ENCODE measurements at regions not wholly inside any gene's neighbourhood (a gene's known extent, or its start where the extent isn't known, plus 50 kb on each side); places are given as distances from the start of the nearest gene placed in this dataset.

- no peak for DNase-seq (ENCODE audit: extremely low read depth, insufficient read length)
Observed at GRCh38 chr15:97528238-97528637, 432.3 kb upstream of the ARRDC4 start.

DNA sequence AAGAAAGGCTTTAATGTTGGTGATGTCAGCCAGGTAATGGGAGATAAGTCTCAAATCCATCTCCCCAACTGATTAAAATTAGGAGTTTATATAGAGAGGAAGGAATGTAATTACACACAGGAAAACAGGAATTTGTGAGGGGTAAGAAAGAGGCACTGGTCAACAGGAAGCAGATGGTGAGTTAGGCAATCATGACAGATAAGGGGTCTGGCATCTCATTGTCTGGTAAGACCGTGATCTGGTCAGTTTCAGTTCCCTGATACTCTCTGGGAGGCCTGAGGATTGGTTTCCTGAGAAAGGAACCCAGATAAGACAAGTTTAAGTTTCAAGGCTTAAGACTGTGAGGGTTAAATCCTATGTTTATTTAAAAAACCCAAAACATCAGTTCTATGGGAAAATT, 414.7 kb upstream of the ARRDC4 start:
- no peak for DNase-seq (ENCODE audit: extremely low read depth, insufficient read length)
- H3K27me3 ChIP-seq (replicated peaks; ENCODE audit: control insufficient read depth, insufficient read depth, low read length): no peaks in the 10 kb centered on the region
- TF ChIP-seq, protein P1, sequence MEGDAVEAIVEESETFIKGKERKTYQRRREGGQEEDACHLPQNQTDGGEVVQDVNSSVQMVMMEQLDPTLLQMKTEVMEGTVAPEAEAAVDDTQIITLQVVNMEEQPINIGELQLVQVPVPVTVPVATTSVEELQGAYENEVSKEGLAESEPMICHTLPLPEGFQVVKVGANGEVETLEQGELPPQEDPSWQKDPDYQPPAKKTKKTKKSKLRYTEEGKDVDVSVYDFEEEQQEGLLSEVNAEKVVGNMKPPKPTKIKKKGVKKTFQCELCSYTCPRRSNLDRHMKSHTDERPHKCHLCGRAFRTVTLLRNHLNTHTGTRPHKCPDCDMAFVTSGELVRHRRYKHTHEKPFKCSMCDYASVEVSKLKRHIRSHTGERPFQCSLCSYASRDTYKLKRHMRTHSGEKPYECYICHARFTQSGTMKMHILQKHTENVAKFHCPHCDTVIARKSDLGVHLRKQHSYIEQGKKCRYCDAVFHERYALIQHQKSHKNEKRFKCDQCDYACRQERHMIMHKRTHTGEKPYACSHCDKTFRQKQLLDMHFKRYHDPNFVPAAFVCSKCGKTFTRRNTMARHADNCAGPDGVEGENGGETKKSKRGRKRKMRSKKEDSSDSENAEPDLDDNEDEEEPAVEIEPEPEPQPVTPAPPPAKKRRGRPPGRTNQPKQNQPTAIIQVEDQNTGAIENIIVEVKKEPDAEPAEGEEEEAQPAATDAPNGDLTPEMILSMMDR (IDR thresholded peaks at IDR 0.05; ENCODE audit: insufficient read depth, low read length, poor library complexity, severe bottlenecking): no peak
- no peak overlapping the region for H3K4me3 ChIP-seq (replicated peaks; ENCODE audit: low read depth, low read length)
- H3K36me3 ChIP-seq (ENCODE audit: control insufficient read depth, insufficient read depth, low read length): no peaks in the 10 kb centered on the region

More at GRCh38 chr15:97528238-97528637, 432.3 kb upstream of the ARRDC4 start:
- H3K27me3 ChIP-seq (replicated peaks; ENCODE audit: control insufficient read depth, insufficient read depth, low read length): no peaks in the 10 kb centered on the region
- H3K4me3 ChIP-seq (replicated peaks; ENCODE audit: low read depth, low read length): no peak overlapping the region
- no peaks in the 10 kb centered on the region for H3K36me3 ChIP-seq (ENCODE audit: control insufficient read depth, insufficient read depth, low read length)
- TF ChIP-seq, protein P1 (IDR thresholded peaks at IDR 0.05; ENCODE audit: insufficient read depth, low read length, poor library complexity, severe bottlenecking): no peak

DNA sequence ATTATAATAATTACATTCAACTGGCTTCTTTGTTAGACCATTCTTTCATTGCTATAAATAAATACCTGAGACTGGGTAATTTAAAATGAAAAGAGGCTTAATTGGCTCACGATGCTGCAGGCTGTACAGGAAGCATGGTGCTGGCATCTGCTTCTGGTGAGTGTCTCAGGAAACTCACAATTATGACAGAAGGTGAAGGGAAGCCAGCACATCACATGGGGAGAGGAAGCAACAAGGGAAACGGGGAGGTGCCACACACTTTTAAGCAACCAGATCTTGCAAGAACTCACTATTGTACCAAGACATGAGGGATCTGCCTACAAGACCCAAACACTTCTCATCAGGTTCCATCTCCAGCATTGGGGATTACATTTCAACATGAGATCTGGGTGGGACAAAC, 413.1 kb upstream of the ARRDC4 start:
- Histone ChIP-seq H3K27me3 (replicated peaks; ENCODE audit: control insufficient read depth, insufficient read depth, low read length) (no peaks in the 10 kb centered on the region), H3K36me3 (ENCODE audit: control insufficient read depth, insufficient read depth, low read length) (no peaks in the 10 kb centered on the region), H3K4me3 (replicated peaks; ENCODE audit: low read depth, low read length) (no peak overlapping the region)
- no peak for DNase-seq (ENCODE audit: extremely low read depth, insufficient read length)
- TF ChIP-seq, protein P1 (IDR thresholded peaks at IDR 0.05; ENCODE audit: insufficient read depth, low read length, poor library complexity, severe bottlenecking): no peak

DNA sequence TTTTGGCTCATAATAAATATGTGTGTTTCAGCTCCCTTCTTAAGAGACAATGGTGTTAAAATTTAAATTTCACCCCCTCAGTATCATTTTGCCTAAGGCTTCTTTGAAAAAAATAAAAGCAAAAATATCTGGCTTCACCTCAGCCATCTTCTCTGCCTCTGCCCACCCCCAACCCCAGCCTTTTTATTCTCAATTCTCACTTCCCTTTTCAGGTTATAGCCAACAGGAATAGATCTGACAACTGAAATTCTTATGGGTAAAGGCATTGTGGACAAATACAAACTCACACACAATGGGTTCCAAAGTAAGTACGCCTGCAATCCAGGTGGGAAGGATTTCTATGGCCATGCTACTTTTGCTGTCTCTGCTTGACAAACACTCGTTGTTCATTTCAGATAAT, 399.0 kb upstream of the ARRDC4 start:
- Histone ChIP-seq H3K36me3 (ENCODE audit: control insufficient read depth, insufficient read depth, low read length) (no peaks in the 10 kb centered on the region), H3K4me3 (replicated peaks; ENCODE audit: low read depth, low read length) (no peak overlapping the region), H3K27me3 (replicated peaks; ENCODE audit: control insufficient read depth, insufficient read depth, low read length) (no peaks in the 10 kb centered on the region)
- TF ChIP-seq, protein P1 (IDR thresholded peaks at IDR 0.05; ENCODE audit: insufficient read depth, low read length, poor library complexity, severe bottlenecking): no peak
- DNase-seq (ENCODE audit: extremely low read depth, insufficient read length): no peak

DNA sequence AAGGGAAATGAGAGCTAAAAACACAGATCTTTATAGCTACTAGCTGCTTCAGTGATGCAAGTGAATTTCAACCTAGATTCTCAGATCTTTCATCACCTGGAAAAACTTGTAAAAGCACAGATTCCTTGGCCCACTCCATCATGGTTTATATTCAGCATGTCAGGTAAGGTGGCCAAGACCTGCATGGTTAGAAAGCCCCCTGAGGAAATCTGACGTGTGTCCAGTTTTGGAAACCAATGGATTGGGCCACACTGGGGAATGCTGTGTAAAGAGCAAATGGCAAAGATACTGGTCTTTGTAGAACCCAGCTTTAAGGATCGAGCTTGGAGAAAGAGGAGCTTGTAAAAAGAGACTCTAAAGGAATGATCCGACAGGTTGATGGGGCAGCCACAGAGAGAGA, 397.0 kb upstream of the ARRDC4 start:
- no peaks in the 10 kb centered on the region for H3K36me3 ChIP-seq (ENCODE audit: control insufficient read depth, insufficient read depth, low read length)
- H3K27me3 ChIP-seq (replicated peaks; ENCODE audit: control insufficient read depth, insufficient read depth, low read length): no peaks in the 10 kb centered on the region
- no peak overlapping the region for H3K4me3 ChIP-seq (replicated peaks; ENCODE audit: low read depth, low read length)
- no peak for DNase-seq (ENCODE audit: extremely low read depth, insufficient read length)
- TF ChIP-seq, protein P1 (IDR thresholded peaks at IDR 0.05; ENCODE audit: insufficient read depth, low read length, poor library complexity, severe bottlenecking): no peak

GRCh38 chr15:97566961-97567360, 393.5 kb upstream of the ARRDC4 start:
- H3K27me3 ChIP-seq (replicated peaks; ENCODE audit: control insufficient read depth, insufficient read depth, low read length): no peaks in the 10 kb centered on the region
- H3K4me3 ChIP-seq (replicated peaks; ENCODE audit: low read depth, low read length): no peak overlapping the region
- no peaks in the 10 kb centered on the region for H3K36me3 ChIP-seq (ENCODE audit: control insufficient read depth, insufficient read depth, low read length)
- TF ChIP-seq, protein P1 (IDR thresholded peaks at IDR 0.05; ENCODE audit: insufficient read depth, low read length, poor library complexity, severe bottlenecking): no peak
- no peak for DNase-seq (ENCODE audit: extremely low read depth, insufficient read length)

Measured in GM06990 (cell line).